ENCODE measurements at regions not wholly inside any gene's neighbourhood (a gene's known extent, or its start where the extent isn't known, plus 50 kb on each side); places are given as distances from the start of the nearest gene placed in this dataset.

DNA sequence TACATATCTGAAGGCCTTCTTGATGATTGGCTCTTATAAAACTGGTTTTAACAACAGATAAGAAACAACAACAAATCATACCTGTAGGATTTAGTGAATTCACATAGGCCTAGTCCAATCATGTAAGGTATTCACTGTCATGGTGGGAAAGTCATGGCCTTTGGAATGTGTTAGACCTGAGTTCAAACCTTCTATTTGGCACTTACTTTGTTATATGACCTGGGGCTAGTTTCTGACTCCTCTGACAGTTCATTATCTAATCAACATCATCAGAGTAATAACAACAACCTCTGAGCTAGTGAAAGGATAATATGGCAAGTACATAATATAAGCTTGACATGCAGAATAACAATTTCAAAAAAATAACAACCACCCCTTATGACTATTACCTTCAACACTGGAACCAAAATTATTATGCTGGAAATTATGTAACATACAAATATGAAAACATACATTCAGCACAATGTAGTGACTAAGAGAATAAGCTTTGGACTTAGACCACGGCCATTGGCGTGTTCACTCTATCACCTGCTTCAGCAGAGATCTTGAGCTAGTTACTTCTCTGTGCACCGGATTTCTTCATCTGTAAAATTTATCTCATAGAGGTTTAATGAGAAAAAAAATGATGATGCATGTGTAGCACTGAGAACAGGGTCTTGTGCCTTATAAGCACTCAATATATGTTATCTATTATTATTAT, 597.6 kb downstream of the LMO4 start (continued):
- TF ChIP-seq, protein P1, sequence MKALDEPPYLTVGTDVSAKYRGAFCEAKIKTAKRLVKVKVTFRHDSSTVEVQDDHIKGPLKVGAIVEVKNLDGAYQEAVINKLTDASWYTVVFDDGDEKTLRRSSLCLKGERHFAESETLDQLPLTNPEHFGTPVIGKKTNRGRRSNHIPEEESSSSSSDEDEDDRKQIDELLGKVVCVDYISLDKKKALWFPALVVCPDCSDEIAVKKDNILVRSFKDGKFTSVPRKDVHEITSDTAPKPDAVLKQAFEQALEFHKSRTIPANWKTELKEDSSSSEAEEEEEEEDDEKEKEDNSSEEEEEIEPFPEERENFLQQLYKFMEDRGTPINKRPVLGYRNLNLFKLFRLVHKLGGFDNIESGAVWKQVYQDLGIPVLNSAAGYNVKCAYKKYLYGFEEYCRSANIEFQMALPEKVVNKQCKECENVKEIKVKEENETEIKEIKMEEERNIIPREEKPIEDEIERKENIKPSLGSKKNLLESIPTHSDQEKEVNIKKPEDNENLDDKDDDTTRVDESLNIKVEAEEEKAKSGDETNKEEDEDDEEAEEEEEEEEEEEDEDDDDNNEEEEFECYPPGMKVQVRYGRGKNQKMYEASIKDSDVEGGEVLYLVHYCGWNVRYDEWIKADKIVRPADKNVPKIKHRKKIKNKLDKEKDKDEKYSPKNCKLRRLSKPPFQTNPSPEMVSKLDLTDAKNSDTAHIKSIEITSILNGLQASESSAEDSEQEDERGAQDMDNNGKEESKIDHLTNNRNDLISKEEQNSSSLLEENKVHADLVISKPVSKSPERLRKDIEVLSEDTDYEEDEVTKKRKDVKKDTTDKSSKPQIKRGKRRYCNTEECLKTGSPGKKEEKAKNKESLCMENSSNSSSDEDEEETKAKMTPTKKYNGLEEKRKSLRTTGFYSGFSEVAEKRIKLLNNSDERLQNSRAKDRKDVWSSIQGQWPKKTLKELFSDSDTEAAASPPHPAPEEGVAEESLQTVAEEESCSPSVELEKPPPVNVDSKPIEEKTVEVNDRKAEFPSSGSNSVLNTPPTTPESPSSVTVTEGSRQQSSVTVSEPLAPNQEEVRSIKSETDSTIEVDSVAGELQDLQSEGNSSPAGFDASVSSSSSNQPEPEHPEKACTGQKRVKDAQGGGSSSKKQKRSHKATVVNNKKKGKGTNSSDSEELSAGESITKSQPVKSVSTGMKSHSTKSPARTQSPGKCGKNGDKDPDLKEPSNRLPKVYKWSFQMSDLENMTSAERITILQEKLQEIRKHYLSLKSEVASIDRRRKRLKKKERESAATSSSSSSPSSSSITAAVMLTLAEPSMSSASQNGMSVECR (CRISPR knock-in tag; IDR thresholded peaks at IDR 0.05; ENCODE audit: borderline replicate concordance) = no peak
- TF ChIP-seq, protein P2, sequence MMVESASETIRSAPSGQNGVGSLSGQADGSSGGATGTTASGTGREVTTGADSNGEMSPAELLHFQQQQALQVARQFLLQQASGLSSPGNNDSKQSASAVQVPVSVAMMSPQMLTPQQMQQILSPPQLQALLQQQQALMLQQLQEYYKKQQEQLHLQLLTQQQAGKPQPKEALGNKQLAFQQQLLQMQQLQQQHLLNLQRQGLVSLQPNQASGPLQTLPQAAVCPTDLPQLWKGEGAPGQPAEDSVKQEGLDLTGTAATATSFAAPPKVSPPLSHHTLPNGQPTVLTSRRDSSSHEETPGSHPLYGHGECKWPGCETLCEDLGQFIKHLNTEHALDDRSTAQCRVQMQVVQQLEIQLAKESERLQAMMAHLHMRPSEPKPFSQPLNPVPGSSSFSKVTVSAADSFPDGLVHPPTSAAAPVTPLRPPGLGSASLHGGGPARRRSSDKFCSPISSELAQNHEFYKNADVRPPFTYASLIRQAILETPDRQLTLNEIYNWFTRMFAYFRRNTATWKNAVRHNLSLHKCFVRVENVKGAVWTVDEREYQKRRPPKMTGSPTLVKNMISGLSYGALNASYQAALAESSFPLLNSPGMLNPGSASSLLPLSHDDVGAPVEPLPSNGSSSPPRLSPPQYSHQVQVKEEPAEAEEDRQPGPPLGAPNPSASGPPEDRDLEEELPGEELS (CRISPR knock-in tag; IDR thresholded peaks at IDR 0.05) = no peak
- TF ChIP-seq TCF7 (CRISPR knock-in tag; IDR thresholded peaks at IDR 0.05; ENCODE audit: low read depth) (no peak), TEAD4 (CRISPR knock-in tag; IDR thresholded peaks at IDR 0.05) (no peak), ZNF232 (CRISPR knock-in tag; IDR thresholded peaks at IDR 0.05) (no peak), ZNF423 (CRISPR knock-in tag; IDR thresholded peaks at IDR 0.05) (no peak)
- TF ChIP-seq, protein P3, sequence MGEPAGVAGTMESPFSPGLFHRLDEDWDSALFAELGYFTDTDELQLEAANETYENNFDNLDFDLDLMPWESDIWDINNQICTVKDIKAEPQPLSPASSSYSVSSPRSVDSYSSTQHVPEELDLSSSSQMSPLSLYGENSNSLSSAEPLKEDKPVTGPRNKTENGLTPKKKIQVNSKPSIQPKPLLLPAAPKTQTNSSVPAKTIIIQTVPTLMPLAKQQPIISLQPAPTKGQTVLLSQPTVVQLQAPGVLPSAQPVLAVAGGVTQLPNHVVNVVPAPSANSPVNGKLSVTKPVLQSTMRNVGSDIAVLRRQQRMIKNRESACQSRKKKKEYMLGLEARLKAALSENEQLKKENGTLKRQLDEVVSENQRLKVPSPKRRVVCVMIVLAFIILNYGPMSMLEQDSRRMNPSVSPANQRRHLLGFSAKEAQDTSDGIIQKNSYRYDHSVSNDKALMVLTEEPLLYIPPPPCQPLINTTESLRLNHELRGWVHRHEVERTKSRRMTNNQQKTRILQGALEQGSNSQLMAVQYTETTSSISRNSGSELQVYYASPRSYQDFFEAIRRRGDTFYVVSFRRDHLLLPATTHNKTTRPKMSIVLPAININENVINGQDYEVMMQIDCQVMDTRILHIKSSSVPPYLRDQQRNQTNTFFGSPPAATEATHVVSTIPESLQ (CRISPR knock-in tag; IDR thresholded peaks at IDR 0.05) = no peak
- TF ChIP-seq, protein P4, sequence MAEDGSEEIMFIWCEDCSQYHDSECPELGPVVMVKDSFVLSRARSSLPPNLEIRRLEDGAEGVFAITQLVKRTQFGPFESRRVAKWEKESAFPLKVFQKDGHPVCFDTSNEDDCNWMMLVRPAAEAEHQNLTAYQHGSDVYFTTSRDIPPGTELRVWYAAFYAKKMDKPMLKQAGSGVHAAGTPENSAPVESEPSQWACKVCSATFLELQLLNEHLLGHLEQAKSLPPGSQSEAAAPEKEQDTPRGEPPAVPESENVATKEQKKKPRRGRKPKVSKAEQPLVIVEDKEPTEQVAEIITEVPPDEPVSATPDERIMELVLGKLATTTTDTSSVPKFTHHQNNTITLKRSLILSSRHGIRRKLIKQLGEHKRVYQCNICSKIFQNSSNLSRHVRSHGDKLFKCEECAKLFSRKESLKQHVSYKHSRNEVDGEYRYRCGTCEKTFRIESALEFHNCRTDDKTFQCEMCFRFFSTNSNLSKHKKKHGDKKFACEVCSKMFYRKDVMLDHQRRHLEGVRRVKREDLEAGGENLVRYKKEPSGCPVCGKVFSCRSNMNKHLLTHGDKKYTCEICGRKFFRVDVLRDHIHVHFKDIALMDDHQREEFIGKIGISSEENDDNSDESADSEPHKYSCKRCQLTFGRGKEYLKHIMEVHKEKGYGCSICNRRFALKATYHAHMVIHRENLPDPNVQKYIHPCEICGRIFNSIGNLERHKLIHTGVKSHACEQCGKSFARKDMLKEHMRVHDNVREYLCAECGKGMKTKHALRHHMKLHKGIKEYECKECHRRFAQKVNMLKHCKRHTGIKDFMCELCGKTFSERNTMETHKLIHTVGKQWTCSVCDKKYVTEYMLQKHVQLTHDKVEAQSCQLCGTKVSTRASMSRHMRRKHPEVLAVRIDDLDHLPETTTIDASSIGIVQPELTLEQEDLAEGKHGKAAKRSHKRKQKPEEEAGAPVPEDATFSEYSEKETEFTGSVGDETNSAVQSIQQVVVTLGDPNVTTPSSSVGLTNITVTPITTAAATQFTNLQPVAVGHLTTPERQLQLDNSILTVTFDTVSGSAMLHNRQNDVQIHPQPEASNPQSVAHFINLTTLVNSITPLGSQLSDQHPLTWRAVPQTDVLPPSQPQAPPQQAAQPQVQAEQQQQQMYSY (CRISPR knock-in tag; IDR thresholded peaks at IDR 0.05) = no peak
- TF ChIP-seq, protein P5, sequence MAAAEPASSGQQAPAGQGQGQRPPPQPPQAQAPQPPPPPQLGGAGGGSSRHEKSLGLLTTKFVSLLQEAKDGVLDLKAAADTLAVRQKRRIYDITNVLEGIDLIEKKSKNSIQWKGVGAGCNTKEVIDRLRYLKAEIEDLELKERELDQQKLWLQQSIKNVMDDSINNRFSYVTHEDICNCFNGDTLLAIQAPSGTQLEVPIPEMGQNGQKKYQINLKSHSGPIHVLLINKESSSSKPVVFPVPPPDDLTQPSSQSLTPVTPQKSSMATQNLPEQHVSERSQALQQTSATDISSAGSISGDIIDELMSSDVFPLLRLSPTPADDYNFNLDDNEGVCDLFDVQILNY (CRISPR knock-in tag; IDR thresholded peaks at IDR 0.05) = no peak

DNA sequence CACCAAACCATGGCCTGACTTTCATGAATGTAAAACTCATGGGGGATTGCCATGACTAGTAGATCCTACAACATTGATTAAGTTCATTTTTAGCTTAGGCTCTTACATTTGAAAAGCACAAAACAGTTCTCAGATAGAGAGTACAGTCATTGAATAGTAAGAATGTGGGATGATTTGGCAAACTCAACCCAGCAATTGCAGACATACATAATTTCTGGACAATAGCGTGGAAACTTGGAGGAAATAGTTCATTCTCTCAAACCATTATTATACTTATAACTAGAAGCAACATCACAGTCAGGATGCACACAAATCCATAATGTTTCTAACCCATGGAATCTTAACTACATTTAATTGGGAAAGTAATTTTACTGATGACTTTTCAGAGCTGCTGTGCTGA, 598.2 kb downstream of the LMO4 start:
- ChIA-PET POLR2A (no interaction called here), CTCF (interaction anchor here (0.8 kb wide), 1 partner anchor 27 kb away, joined by 3 read pairs; no protein-coding TSS in a partner anchor)
- DNase-seq (ENCODE audit: low spot score) (no peak), ATAC-seq (no peak)
- peaks cover 18% of the 10 kb centered on the region for H3K36me3 Mint-ChIP-seq
- H3K4me1 Mint-ChIP-seq = no peaks in the 10 kb centered on the region
- peaks cover 24% of the 10 kb centered on the region for H3K9me3 Mint-ChIP-seq
- H3K27ac Mint-ChIP-seq = no peak overlapping the region
- no peak overlapping the region for H3K4me3 Mint-ChIP-seq
- no peaks in the 10 kb centered on the region for H3K27me3 Mint-ChIP-seq (ENCODE audit: low read depth)
- TF ChIP-seq ETV6 (CRISPR knock-in tag; IDR thresholded peaks at IDR 0.05) = no peak
- TF ChIP-seq GTF2I (CRISPR knock-in tag; conservative IDR thresholded peaks at IDR 0.05) = no peak
- TF ChIP-seq ZNF416 (CRISPR knock-in tag; IDR thresholded peaks at IDR 0.05) = no peak
- TF ChIP-seq NR1H2 (CRISPR knock-in tag; IDR thresholded peaks at IDR 0.05) = no peak
- no peak for TF ChIP-seq ZNF396 (CRISPR knock-in tag; IDR thresholded peaks at IDR 0.05; ENCODE audit: borderline replicate concordance)
- no peak for TF ChIP-seq NFE2L1 (CRISPR knock-in tag; IDR thresholded peaks at IDR 0.05)
- TF ChIP-seq, protein P6, sequence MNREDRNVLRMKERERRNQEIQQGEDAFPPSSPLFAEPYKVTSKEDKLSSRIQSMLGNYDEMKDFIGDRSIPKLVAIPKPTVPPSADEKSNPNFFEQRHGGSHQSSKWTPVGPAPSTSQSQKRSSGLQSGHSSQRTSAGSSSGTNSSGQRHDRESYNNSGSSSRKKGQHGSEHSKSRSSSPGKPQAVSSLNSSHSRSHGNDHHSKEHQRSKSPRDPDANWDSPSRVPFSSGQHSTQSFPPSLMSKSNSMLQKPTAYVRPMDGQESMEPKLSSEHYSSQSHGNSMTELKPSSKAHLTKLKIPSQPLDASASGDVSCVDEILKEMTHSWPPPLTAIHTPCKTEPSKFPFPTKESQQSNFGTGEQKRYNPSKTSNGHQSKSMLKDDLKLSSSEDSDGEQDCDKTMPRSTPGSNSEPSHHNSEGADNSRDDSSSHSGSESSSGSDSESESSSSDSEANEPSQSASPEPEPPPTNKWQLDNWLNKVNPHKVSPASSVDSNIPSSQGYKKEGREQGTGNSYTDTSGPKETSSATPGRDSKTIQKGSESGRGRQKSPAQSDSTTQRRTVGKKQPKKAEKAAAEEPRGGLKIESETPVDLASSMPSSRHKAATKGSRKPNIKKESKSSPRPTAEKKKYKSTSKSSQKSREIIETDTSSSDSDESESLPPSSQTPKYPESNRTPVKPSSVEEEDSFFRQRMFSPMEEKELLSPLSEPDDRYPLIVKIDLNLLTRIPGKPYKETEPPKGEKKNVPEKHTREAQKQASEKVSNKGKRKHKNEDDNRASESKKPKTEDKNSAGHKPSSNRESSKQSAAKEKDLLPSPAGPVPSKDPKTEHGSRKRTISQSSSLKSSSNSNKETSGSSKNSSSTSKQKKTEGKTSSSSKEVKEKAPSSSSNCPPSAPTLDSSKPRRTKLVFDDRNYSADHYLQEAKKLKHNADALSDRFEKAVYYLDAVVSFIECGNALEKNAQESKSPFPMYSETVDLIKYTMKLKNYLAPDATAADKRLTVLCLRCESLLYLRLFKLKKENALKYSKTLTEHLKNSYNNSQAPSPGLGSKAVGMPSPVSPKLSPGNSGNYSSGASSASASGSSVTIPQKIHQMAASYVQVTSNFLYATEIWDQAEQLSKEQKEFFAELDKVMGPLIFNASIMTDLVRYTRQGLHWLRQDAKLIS (CRISPR knock-in tag; IDR thresholded peaks at IDR 0.05; ENCODE audit: borderline replicate concordance) = no peak
- TF ChIP-seq, protein P7, sequence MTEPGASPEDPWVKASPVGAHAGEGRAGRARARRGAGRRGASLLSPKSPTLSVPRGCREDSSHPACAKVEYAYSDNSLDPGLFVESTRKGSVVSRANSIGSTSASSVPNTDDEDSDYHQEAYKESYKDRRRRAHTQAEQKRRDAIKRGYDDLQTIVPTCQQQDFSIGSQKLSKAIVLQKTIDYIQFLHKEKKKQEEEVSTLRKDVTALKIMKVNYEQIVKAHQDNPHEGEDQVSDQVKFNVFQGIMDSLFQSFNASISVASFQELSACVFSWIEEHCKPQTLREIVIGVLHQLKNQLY (CRISPR knock-in tag; IDR thresholded peaks at IDR 0.05) = no peak
- TF ChIP-seq, protein P8, sequence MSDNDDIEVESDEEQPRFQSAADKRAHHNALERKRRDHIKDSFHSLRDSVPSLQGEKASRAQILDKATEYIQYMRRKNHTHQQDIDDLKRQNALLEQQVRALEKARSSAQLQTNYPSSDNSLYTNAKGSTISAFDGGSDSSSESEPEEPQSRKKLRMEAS (CRISPR knock-in tag; IDR thresholded peaks at IDR 0.05) = no peak
